GM23338 (cell line): ENCODE measurements at regions not wholly inside any gene's neighbourhood (a gene's known extent, or its start where the extent isn't known, plus 50 kb on each side); places are given as distances from the start of the nearest gene placed in this dataset.

ENCODE experiments used
- ATAC-seq: fragments of 200-7000 bp; cut with Tn5 transposase; 3 replicates; pipeline ENCODE4 v1.9.1; 2020
- DNase-seq: peaks from one replicate; pipeline ENCODE4 v3.0.0-alpha.2; 2015; ENCODE audit warnings: low spot score
- H2AFZ ChIP-seq: fragments of 200-600 bp; sonication (generic); 2 replicates; pipeline ENCODE4 v1.8.0; 2016; ENCODE audit warnings: antibody characterized with exemption, mild to moderate bottlenecking, moderate library complexity
- H3F3A ChIP-seq: fragments of 200-600 bp; sonication (generic); replicated peaks from 2 replicates; pipeline ENCODE4 v1.8.0; 2017; ENCODE audit warnings: antibody characterized with exemption, mixed run types, low read depth
- H3K27ac ChIP-seq: fragments of 200-600 bp; sonication (generic); 2 replicates; pipeline ENCODE4 v1.6.1; 2016; ENCODE audit warnings: low read depth
- H3K27me3 ChIP-seq: fragments of 200-600 bp; sonication (generic); 2 replicates; pipeline ENCODE4 v1.8.0; 2016; ENCODE audit warnings: mild to moderate bottlenecking, mixed run types, moderate library complexity; ENCODE audit not compliant: insufficient read depth
- H3K36me3 ChIP-seq: fragments of 200-600 bp; sonication (generic); 2 replicates; pipeline ENCODE4 v1.8.0; 2016; ENCODE audit warnings: mild to moderate bottlenecking; ENCODE audit not compliant: insufficient read depth
- H3K4me1 ChIP-seq: fragments of 200-600 bp; sonication (generic); 2 replicates; pipeline ENCODE4 v1.8.0; 2016; ENCODE audit warnings: mild to moderate bottlenecking, moderate library complexity; ENCODE audit not compliant: insufficient read depth
- H3K4me2 ChIP-seq: fragments of 200-600 bp; sonication (generic); 2 replicates; pipeline ENCODE4 v1.7.1; 2017; ENCODE audit warnings: mixed run types
- H3K4me3 ChIP-seq: fragments of 200-600 bp; sonication (generic); 2 replicates; pipeline ENCODE4 v1.6.1; 2016; ENCODE audit warnings: mixed run types
- H3K79me2 ChIP-seq: fragments of 200-600 bp; sonication (generic); replicated peaks from 2 replicates; pipeline ENCODE4 v1.8.0; 2017; ENCODE audit warnings: mild to moderate bottlenecking; ENCODE audit not compliant: insufficient read depth
- H3K9me2 ChIP-seq: fragments of 200-600 bp; sonication (generic); 2 replicates; pipeline ENCODE4 v1.8.0; 2017; ENCODE audit not compliant: insufficient read depth
- H4K20me1 ChIP-seq: fragments of 200-600 bp; sonication (generic); replicated peaks from 2 replicates; pipeline ENCODE4 v1.8.0; 2017; ENCODE audit warnings: mild to moderate bottlenecking; ENCODE audit not compliant: insufficient read depth
- H3K27ac Mint-ChIP-seq: 2 replicates; pipeline ENCODE4 v1.8.0; 2020; ENCODE audit warnings: inconsistent platforms, mild to moderate bottlenecking, moderate library complexity, mixed read lengths
- H3K27me3 Mint-ChIP-seq: 3 replicates; pipeline ENCODE4 v1.8.0; 2022; ENCODE audit warnings: low read depth, mild to moderate bottlenecking, moderate library complexity, mixed read lengths, inconsistent platforms; ENCODE audit not compliant: insufficient read depth, poor library complexity
- H3K36me3 Mint-ChIP-seq: 3 replicates; pipeline ENCODE4 v1.8.0; 2021; ENCODE audit warnings: low read depth, mild to moderate bottlenecking, inconsistent platforms, moderate library complexity, mixed read lengths
- H3K4me1 Mint-ChIP-seq: 3 replicates; pipeline ENCODE4 v1.8.0; 2020; ENCODE audit warnings: mild to moderate bottlenecking, inconsistent platforms, mixed read lengths
- H3K4me3 Mint-ChIP-seq: 3 replicates; pipeline ENCODE4 v1.8.0; 2021; ENCODE audit warnings: moderate library complexity, mild to moderate bottlenecking, inconsistent platforms, mixed read lengths
- H3K9me3 Mint-ChIP-seq: 3 replicates; pipeline ENCODE4 v1.8.0; 2020; ENCODE audit warnings: moderate library complexity, mild to moderate bottlenecking, inconsistent platforms, mixed read lengths
- EZH2 ChIP-seq: fragments of 200-600 bp; sonication (generic); IDR thresholded peaks from one replicate; pipeline ENCODE4 v1.8.0; 2017; ENCODE audit warnings: antibody characterized with exemption, mild to moderate bottlenecking, low read depth; ENCODE audit not compliant: unreplicated experiment
- EZH2phosphoT487 ChIP-seq: fragments of 200-600 bp; sonication (generic); IDR thresholded peaks from one replicate; pipeline ENCODE4 v1.8.1; 2018; ENCODE audit warnings: antibody characterized with exemption; ENCODE audit not compliant: unreplicated experiment
- JUNB ChIP-seq: IDR thresholded peaks from one replicate; pipeline ENCODE4 v1.6.1; 2016; ENCODE audit warnings: antibody characterized with exemption; ENCODE audit not compliant: unreplicated experiment
- NANOG ChIP-seq: IDR thresholded peaks from 2 replicates; pipeline ENCODE4 v1.6.1; 2016; ENCODE audit warnings: antibody characterized with exemption, borderline replicate concordance
- POLR2AphosphoS5 ChIP-seq: IDR thresholded peaks from 2 replicates; pipeline ENCODE4 v1.6.1; 2016; ENCODE audit warnings: antibody characterized with exemption, low read depth
- STAT1 ChIP-seq: IDR thresholded peaks from one replicate; pipeline ENCODE4 v1.6.1; 2016; ENCODE audit warnings: antibody characterized with exemption; ENCODE audit not compliant: unreplicated experiment
- ZNF114 ChIP-seq: fragments of 250-450 bp; sonication (Bioruptor Pico); IDR thresholded peaks from 2 replicates; pipeline ENCODE4 v1.5.0; 2020; ENCODE audit warnings: mild to moderate bottlenecking, moderate library complexity
- ZNF331 ChIP-seq: fragments of 250-450 bp; sonication (Bioruptor Pico); IDR thresholded peaks from 2 replicates; pipeline ENCODE4 v1.5.0; 2020; ENCODE audit warnings: low read depth, mild to moderate bottlenecking, moderate library complexity
- TF ChIP-seq, protein P1 (sequence below): IDR thresholded peaks from one replicate; pipeline ENCODE4 v1.6.1; 2018; ENCODE audit warnings: antibody characterized with exemption; ENCODE audit not compliant: unreplicated experiment
- TF ChIP-seq, protein P2 (sequence below): fragments of 250-450 bp; sonication (Bioruptor Pico); IDR thresholded peaks from 2 replicates; pipeline ENCODE4 v1.5.0; 2020; ENCODE audit warnings: mild to moderate bottlenecking, moderate library complexity
- TF ChIP-seq, protein P3 (sequence below), 2 experiments: fragments of 200-600 bp in 1 of 2; sonication (generic) in 1 of 2; conservative IDR thresholded peaks; 2 replicates each; pipeline versions ENCODE4 v1.5.1 to v1.6.1; 2016 to 2017; ENCODE audit warnings: antibody characterized with exemption in 2 of 2, low read depth in 2 of 2, mild to moderate bottlenecking in 2 of 2, moderate library complexity in 1 of 2

DNA sequence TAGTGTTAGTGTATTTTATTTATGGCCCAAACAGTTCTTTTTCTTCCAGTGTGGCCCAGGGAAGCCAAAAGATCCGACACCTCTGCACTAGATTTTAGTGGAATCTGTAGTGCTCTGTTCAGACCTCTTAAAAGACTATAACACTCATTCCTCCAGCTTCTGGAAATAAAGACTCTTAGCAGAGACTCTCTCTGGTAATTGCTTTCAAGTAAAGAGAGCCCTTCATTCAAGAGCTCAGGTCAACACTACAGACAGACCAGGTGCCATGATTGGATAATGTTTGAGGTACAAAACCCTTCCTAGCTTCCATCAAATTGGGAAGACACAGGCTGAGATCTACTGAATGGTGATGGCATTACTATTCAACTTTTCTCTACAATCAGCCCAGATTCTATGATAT is 255.8 kb downstream of the PRDM9 start:
- no peaks in the 10 kb centered on the region for H3K36me3 ChIP-seq
- no peak overlapping the region for H3K27ac ChIP-seq
- no peak overlapping the region for H2AFZ ChIP-seq
- no peak for ATAC-seq
- Mint-ChIP-seq H3K4me1 (no peaks in the 10 kb centered on the region), H3K27me3 (no peaks in the 10 kb centered on the region), H3K36me3 (no peaks in the 10 kb centered on the region), H3K4me3 (no peak overlapping the region), H3K27ac (no peak overlapping the region), H3K9me3 (no peaks in the 10 kb centered on the region)
- H3K9me2 ChIP-seq, result peaks cover 4% of the 10 kb centered on the region; the same call in 1 of the 2 replicates
- H3K4me2 ChIP-seq, result no peak overlapping the region
- H3K27me3 ChIP-seq, result no peaks in the 10 kb centered on the region
- H3K79me2 ChIP-seq, result no peaks in the 10 kb centered on the region
- no peaks in the 10 kb centered on the region for H3F3A ChIP-seq
- DNase-seq, result no peak
- TF ChIP-seq EZH2 (no peak), NANOG (no peak), ZNF331 (CRISPR knock-in tag) (no peak), ZNF114 (CRISPR knock-in tag) (no peak), POLR2AphosphoS5 (no peak), EZH2phosphoT487 (no peak), STAT1 (no peak), JUNB (no peak)
- TF ChIP-seq, protein P1, sequence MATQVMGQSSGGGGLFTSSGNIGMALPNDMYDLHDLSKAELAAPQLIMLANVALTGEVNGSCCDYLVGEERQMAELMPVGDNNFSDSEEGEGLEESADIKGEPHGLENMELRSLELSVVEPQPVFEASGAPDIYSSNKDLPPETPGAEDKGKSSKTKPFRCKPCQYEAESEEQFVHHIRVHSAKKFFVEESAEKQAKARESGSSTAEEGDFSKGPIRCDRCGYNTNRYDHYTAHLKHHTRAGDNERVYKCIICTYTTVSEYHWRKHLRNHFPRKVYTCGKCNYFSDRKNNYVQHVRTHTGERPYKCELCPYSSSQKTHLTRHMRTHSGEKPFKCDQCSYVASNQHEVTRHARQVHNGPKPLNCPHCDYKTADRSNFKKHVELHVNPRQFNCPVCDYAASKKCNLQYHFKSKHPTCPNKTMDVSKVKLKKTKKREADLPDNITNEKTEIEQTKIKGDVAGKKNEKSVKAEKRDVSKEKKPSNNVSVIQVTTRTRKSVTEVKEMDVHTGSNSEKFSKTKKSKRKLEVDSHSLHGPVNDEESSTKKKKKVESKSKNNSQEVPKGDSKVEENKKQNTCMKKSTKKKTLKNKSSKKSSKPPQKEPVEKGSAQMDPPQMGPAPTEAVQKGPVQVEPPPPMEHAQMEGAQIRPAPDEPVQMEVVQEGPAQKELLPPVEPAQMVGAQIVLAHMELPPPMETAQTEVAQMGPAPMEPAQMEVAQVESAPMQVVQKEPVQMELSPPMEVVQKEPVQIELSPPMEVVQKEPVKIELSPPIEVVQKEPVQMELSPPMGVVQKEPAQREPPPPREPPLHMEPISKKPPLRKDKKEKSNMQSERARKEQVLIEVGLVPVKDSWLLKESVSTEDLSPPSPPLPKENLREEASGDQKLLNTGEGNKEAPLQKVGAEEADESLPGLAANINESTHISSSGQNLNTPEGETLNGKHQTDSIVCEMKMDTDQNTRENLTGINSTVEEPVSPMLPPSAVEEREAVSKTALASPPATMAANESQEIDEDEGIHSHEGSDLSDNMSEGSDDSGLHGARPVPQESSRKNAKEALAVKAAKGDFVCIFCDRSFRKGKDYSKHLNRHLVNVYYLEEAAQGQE, result no peak
- TF ChIP-seq, protein P2, sequence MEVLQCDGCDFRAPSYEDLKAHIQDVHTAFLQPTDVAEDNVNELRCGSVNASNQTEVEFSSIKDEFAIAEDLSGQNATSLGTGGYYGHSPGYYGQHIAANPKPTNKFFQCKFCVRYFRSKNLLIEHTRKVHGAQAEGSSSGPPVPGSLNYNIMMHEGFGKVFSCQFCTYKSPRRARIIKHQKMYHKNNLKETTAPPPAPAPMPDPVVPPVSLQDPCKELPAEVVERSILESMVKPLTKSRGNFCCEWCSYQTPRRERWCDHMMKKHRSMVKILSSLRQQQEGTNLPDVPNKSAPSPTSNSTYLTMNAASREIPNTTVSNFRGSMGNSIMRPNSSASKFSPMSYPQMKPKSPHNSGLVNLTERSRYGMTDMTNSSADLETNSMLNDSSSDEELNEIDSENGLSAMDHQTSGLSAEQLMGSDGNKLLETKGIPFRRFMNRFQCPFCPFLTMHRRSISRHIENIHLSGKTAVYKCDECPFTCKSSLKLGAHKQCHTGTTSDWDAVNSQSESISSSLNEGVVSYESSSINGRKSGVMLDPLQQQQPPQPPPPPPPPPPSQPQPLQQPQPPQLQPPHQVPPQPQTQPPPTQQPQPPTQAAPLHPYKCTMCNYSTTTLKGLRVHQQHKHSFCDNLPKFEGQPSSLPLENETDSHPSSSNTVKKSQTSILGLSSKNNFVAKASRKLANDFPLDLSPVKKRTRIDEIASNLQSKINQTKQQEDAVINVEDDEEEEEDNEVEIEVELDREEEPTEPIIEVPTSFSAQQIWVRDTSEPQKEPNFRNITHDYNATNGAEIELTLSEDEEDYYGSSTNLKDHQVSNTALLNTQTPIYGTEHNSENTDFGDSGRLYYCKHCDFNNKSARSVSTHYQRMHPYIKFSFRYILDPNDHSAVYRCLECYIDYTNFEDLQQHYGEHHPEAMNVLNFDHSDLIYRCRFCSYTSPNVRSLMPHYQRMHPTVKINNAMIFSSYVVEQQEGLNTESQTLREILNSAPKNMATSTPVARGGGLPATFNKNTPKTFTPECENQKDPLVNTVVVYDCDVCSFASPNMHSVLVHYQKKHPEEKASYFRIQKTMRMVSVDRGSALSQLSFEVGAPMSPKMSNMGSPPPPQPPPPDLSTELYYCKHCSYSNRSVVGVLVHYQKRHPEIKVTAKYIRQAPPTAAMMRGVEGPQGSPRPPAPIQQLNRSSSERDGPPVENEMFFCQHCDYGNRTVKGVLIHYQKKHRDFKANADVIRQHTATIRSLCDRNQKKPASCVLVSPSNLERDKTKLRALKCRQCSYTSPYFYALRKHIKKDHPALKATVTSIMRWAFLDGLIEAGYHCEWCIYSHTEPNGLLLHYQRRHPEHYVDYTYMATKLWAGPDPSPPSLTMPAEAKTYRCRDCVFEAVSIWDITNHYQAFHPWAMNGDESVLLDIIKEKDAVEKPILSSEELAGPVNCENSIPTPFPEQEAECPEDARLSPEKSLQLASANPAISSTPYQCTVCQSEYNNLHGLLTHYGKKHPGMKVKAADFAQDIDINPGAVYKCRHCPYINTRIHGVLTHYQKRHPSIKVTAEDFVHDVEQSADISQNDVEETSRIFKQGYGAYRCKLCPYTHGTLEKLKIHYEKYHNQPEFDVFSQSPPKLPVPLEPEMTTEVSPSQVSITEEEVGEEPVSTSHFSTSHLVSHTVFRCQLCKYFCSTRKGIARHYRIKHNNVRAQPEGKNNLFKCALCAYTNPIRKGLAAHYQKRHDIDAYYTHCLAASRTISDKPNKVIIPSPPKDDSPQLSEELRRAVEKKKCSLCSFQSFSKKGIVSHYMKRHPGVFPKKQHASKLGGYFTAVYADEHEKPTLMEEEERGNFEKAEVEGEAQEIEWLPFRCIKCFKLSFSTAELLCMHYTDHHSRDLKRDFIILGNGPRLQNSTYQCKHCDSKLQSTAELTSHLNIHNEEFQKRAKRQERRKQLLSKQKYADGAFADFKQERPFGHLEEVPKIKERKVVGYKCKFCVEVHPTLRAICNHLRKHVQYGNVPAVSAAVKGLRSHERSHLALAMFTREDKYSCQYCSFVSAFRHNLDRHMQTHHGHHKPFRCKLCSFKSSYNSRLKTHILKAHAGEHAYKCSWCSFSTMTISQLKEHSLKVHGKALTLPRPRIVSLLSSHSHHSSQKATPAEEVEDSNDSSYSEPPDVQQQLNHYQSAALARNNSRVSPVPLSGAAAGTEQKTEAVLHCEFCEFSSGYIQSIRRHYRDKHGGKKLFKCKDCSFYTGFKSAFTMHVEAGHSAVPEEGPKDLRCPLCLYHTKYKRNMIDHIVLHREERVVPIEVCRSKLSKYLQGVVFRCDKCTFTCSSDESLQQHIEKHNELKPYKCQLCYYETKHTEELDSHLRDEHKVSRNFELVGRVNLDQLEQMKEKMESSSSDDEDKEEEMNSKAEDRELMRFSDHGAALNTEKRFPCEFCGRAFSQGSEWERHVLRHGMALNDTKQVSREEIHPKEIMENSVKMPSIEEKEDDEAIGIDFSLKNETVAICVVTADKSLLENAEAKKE (CRISPR knock-in tag), result no peak
- TF ChIP-seq, protein P3, sequence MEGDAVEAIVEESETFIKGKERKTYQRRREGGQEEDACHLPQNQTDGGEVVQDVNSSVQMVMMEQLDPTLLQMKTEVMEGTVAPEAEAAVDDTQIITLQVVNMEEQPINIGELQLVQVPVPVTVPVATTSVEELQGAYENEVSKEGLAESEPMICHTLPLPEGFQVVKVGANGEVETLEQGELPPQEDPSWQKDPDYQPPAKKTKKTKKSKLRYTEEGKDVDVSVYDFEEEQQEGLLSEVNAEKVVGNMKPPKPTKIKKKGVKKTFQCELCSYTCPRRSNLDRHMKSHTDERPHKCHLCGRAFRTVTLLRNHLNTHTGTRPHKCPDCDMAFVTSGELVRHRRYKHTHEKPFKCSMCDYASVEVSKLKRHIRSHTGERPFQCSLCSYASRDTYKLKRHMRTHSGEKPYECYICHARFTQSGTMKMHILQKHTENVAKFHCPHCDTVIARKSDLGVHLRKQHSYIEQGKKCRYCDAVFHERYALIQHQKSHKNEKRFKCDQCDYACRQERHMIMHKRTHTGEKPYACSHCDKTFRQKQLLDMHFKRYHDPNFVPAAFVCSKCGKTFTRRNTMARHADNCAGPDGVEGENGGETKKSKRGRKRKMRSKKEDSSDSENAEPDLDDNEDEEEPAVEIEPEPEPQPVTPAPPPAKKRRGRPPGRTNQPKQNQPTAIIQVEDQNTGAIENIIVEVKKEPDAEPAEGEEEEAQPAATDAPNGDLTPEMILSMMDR (conservative IDR thresholded peaks at IDR 0.05; ENCODE audit: low read depth in 2 of 2), result no peak
- no peaks in the 10 kb centered on the region for H4K20me1 ChIP-seq
- no peak overlapping the region for H3K4me3 ChIP-seq
- H3K4me1 ChIP-seq, result no peaks in the 10 kb centered on the region
